ENCODE measurements at regions not wholly inside any gene's neighbourhood (a gene's known extent, or its start where the extent isn't known, plus 50 kb on each side); places are given as distances from the start of the nearest gene placed in this dataset.
"Not testable (repeated sequence)": the region's sequence is repeated elsewhere in the genome, so short reads cannot be mapped to it uniquely, and the experiment has no call there.

- TF ChIP-seq CTCF (IDR thresholded peaks at IDR 0.05): no peak
- Histone ChIP-seq H3K9me3 (no peaks in the 10 kb centered on the region), H3K27me3 (ENCODE audit: low read depth) (peaks cover 51% of the 10 kb centered on the region), H3K27ac (no peak overlapping the region), H3K36me3 (no peaks in the 10 kb centered on the region), H3K4me3 (no peak overlapping the region), H3K4me1 (no peaks in the 10 kb centered on the region)
- no peak for DNase-seq
- intact Hi-C loops (cut with DNase I): no loop called here
- no peak for ATAC-seq
Measured at GRCh38 chr10:100645091-100645490, 100.3 kb upstream of the PAX2 start.

GRCh38 chr10:100645613-100646392, 99.6 kb upstream of the PAX2 start:
- no peak for TF ChIP-seq CTCF (IDR thresholded peaks at IDR 0.05)
- H3K9me3 ChIP-seq: no peaks in the 10 kb centered on the region
- intact Hi-C loops (cut with DNase I): no loop called here
- H3K27me3 ChIP-seq (ENCODE audit: low read depth): peaks cover 51% of the 10 kb centered on the region
- no peaks in the 10 kb centered on the region for H3K4me1 ChIP-seq
- H3K27ac ChIP-seq: no peak overlapping the region
- H3K4me3 ChIP-seq: no peak overlapping the region
- DNase-seq (no peak), ATAC-seq (no peak)
- no peaks in the 10 kb centered on the region for H3K36me3 ChIP-seq

- Histone ChIP-seq H3K27me3 (ENCODE audit: low read depth) (peaks cover 42% of the 10 kb centered on the region), H3K9me3 (no peaks in the 10 kb centered on the region), H3K4me3 (no peak overlapping the region), H3K4me1 (no peaks in the 10 kb centered on the region), H3K27ac (no peak overlapping the region), H3K36me3 (no peaks in the 10 kb centered on the region)
- no peak for DNase-seq
- intact Hi-C loops (cut with DNase I): no loop called here
- no peak for TF ChIP-seq CTCF (IDR thresholded peaks at IDR 0.05)
- ATAC-seq: no peak
Measured at GRCh38 chr10:100647928-100648327, 97.5 kb upstream of the PAX2 start.

- peaks cover 14% of the 10 kb centered on the region for H3K4me1 ChIP-seq
- H3K27ac ChIP-seq: no peak overlapping the region
- DNase-seq: no peak
- intact Hi-C loops (cut with DNase I): no loop called here
- no peak overlapping the region for H3K4me3 ChIP-seq
- no peak for ATAC-seq
- peaks cover 55% of the 10 kb centered on the region for H3K27me3 ChIP-seq (ENCODE audit: low read depth)
- TF ChIP-seq CTCF (IDR thresholded peaks at IDR 0.05): no peak
- H3K9me3 ChIP-seq: no peaks in the 10 kb centered on the region
- no peaks in the 10 kb centered on the region for H3K36me3 ChIP-seq
Measured at GRCh38 chr10:100650693-100651092, 94.7 kb upstream of the PAX2 start.

GRCh38 chr10:100651099-100651498, 94.3 kb upstream of the PAX2 start:
- H3K27me3 ChIP-seq (ENCODE audit: low read depth): peaks cover 55% of the 10 kb centered on the region

GRCh38 chr10:100651916-100652315, 93.5 kb upstream of the PAX2 start:
- no peak for TF ChIP-seq CTCF (IDR thresholded peaks at IDR 0.05)
- H3K27me3 ChIP-seq (ENCODE audit: low read depth): peaks cover 57% of the 10 kb centered on the region
- intact Hi-C loops (cut with DNase I): no loop called here

More at GRCh38 chr10:100651099-100651498, 94.3 kb upstream of the PAX2 start:
- H3K36me3 ChIP-seq; H3K27ac ChIP-seq; H3K4me3 ChIP-seq; ATAC-seq; H3K9me3 ChIP-seq; intact Hi-C loops (cut with DNase I); DNase-seq: not testable (repeated sequence)
- peaks cover 18% of the 10 kb centered on the region for H3K4me1 ChIP-seq

More at GRCh38 chr10:100651916-100652315, 93.5 kb upstream of the PAX2 start:
- Histone ChIP-seq H3K9me3 (no peaks in the 10 kb centered on the region), H3K27ac (no peak overlapping the region), H3K4me1 (peaks cover 20% of the 10 kb centered on the region), H3K36me3 (no peaks in the 10 kb centered on the region), H3K4me3 (no peak overlapping the region)
- DNase-seq (no peak), ATAC-seq (no peak)
